ENCODE measurements at regions not wholly inside any gene's neighbourhood (a gene's known extent, or its start where the extent isn't known, plus 50 kb on each side); places are given as distances from the start of the nearest gene placed in this dataset.

GRCh38 chr7:13028036-13028824, 340.8 kb downstream of the ARL4A start:
- Mint-ChIP-seq H3K27ac (no peak overlapping the region), H3K9me3 (no peaks in the 10 kb centered on the region), H3K4me1 (no peaks in the 10 kb centered on the region), H3K36me3 (ENCODE audit: low read depth) (no peaks in the 10 kb centered on the region), H3K27me3 (no peaks in the 10 kb centered on the region), H3K4me3 (no peak overlapping the region)
- intact Hi-C loops (cut with micrococcal nuclease) = no loop called here
- no peak for DNase-seq

- no peak overlapping the region for H3K27ac Mint-ChIP-seq
- no peaks in the 10 kb centered on the region for H3K27me3 Mint-ChIP-seq
- no peaks in the 10 kb centered on the region for H3K9me3 Mint-ChIP-seq
- no peak overlapping the region for H3K4me3 Mint-ChIP-seq
- no peak for DNase-seq
- no peaks in the 10 kb centered on the region for H3K36me3 Mint-ChIP-seq (ENCODE audit: low read depth)
- intact Hi-C loops (cut with micrococcal nuclease) = no loop called here
- no peaks in the 10 kb centered on the region for H3K4me1 Mint-ChIP-seq
These were observed 341.3 kb downstream of the ARL4A start for GRCh38 chr7:13028825-13029099.

- Mint-ChIP-seq H3K27ac (no peak overlapping the region), H3K4me3 (no peak overlapping the region), H3K27me3 (peaks cover 1% of the 10 kb centered on the region), H3K36me3 (ENCODE audit: low read depth) (no peaks in the 10 kb centered on the region), H3K9me3 (no peaks in the 10 kb centered on the region), H3K4me1 (no peaks in the 10 kb centered on the region)
- no peak for DNase-seq
- intact Hi-C loops (cut with micrococcal nuclease) = no loop called here
These were observed 344.0 kb downstream of the ARL4A start for GRCh38 chr7:13031468-13031867.

GRCh38 chr7:13032084-13032483, 344.7 kb downstream of the ARL4A start:
- no peaks in the 10 kb centered on the region for H3K36me3 Mint-ChIP-seq (ENCODE audit: low read depth)
- intact Hi-C loops (cut with micrococcal nuclease) = no loop called here
- no peak overlapping the region for H3K27ac Mint-ChIP-seq
- DNase-seq = no peak
- no peaks in the 10 kb centered on the region for H3K4me1 Mint-ChIP-seq
- no peak overlapping the region for H3K4me3 Mint-ChIP-seq
- no peaks in the 10 kb centered on the region for H3K9me3 Mint-ChIP-seq
- peaks cover 2% of the 10 kb centered on the region for H3K27me3 Mint-ChIP-seq

- no peaks in the 10 kb centered on the region for H3K9me3 Mint-ChIP-seq
- H3K36me3 Mint-ChIP-seq (ENCODE audit: low read depth) = no peaks in the 10 kb centered on the region
- no peak for DNase-seq
- H3K4me1 Mint-ChIP-seq = no peaks in the 10 kb centered on the region
- H3K27ac Mint-ChIP-seq = no peak overlapping the region
- intact Hi-C loops (cut with micrococcal nuclease) = no loop called here
- H3K4me3 Mint-ChIP-seq = no peak overlapping the region
- peaks cover 2% of the 10 kb centered on the region for H3K27me3 Mint-ChIP-seq
These were observed 345.1 kb downstream of the ARL4A start for GRCh38 chr7:13032576-13032975.

- no peak overlapping the region for H3K27ac Mint-ChIP-seq
- H3K36me3 Mint-ChIP-seq (ENCODE audit: low read depth) = no peaks in the 10 kb centered on the region
- DNase-seq = no peak
- H3K9me3 Mint-ChIP-seq = no peaks in the 10 kb centered on the region
- H3K4me3 Mint-ChIP-seq = no peak overlapping the region
- intact Hi-C loops (cut with micrococcal nuclease) = no loop called here
- peaks cover 2% of the 10 kb centered on the region for H3K27me3 Mint-ChIP-seq
- H3K4me1 Mint-ChIP-seq = no peaks in the 10 kb centered on the region
These were observed 347.3 kb downstream of the ARL4A start for GRCh38 chr7:13034693-13035092.

- Mint-ChIP-seq H3K4me1 (no peaks in the 10 kb centered on the region), H3K27ac (no peak overlapping the region), H3K9me3 (no peaks in the 10 kb centered on the region), H3K27me3 (peaks cover 4% of the 10 kb centered on the region), H3K4me3 (no peak overlapping the region), H3K36me3 (ENCODE audit: low read depth) (no peaks in the 10 kb centered on the region)
- no peak for DNase-seq
- intact Hi-C loops (cut with micrococcal nuclease) = no loop called here
These were observed 347.8 kb downstream of the ARL4A start for GRCh38 chr7:13035233-13035632.

- Mint-ChIP-seq H3K4me1 (no peaks in the 10 kb centered on the region), H3K9me3 (no peaks in the 10 kb centered on the region), H3K27ac (no peak overlapping the region), H3K27me3 (peaks cover 4% of the 10 kb centered on the region), H3K4me3 (no peak overlapping the region), H3K36me3 (ENCODE audit: low read depth) (no peaks in the 10 kb centered on the region)
- DNase-seq = no peak
- intact Hi-C loops (cut with micrococcal nuclease) = no loop called here
These were observed 348.9 kb downstream of the ARL4A start for GRCh38 chr7:13036256-13036780.

- no peak for DNase-seq
- Mint-ChIP-seq H3K27ac (no peak overlapping the region), H3K4me3 (no peak overlapping the region), H3K4me1 (no peaks in the 10 kb centered on the region), H3K36me3 (ENCODE audit: low read depth) (no peaks in the 10 kb centered on the region), H3K27me3 (peaks cover 4% of the 10 kb centered on the region), H3K9me3 (no peaks in the 10 kb centered on the region)
- intact Hi-C loops (cut with micrococcal nuclease) = no loop called here
These were observed 349.8 kb downstream of the ARL4A start for GRCh38 chr7:13037216-13037615.

- Mint-ChIP-seq H3K4me3 (no peak overlapping the region), H3K36me3 (ENCODE audit: low read depth) (no peaks in the 10 kb centered on the region), H3K27me3 (peaks cover 9% of the 10 kb centered on the region), H3K4me1 (no peaks in the 10 kb centered on the region), H3K9me3 (no peaks in the 10 kb centered on the region), H3K27ac (no peak overlapping the region)
- intact Hi-C loops (cut with micrococcal nuclease) = no loop called here
- DNase-seq = no peak
These were observed 354.0 kb downstream of the ARL4A start for GRCh38 chr7:13041368-13041988.

GRCh38 chr7:13042605-13043236, 355.3 kb downstream of the ARL4A start:
- DNase-seq = no peak
- Mint-ChIP-seq H3K27me3 (peaks cover 8% of the 10 kb centered on the region), H3K36me3 (ENCODE audit: low read depth) (no peaks in the 10 kb centered on the region), H3K4me3 (no peak overlapping the region), H3K9me3 (no peaks in the 10 kb centered on the region), H3K27ac (no peak overlapping the region), H3K4me1 (no peaks in the 10 kb centered on the region)
- intact Hi-C loops (cut with micrococcal nuclease) = no loop called here

GRCh38 chr7:13044309-13044708, 356.9 kb downstream of the ARL4A start:
- Mint-ChIP-seq H3K27ac (no peak overlapping the region), H3K36me3 (ENCODE audit: low read depth) (no peaks in the 10 kb centered on the region), H3K4me1 (no peaks in the 10 kb centered on the region), H3K4me3 (no peak overlapping the region), H3K9me3 (no peaks in the 10 kb centered on the region), H3K27me3 (peaks cover 8% of the 10 kb centered on the region)
- intact Hi-C loops (cut with micrococcal nuclease) = no loop called here
- no peak for DNase-seq

GRCh38 chr7:13047061-13047460, 359.6 kb downstream of the ARL4A start:
- intact Hi-C loops (cut with micrococcal nuclease) = no loop called here
- Mint-ChIP-seq H3K36me3 (ENCODE audit: low read depth) (no peaks in the 10 kb centered on the region), H3K4me3 (no peak overlapping the region), H3K27me3 (peaks cover 6% of the 10 kb centered on the region), H3K27ac (no peak overlapping the region), H3K4me1 (no peaks in the 10 kb centered on the region), H3K9me3 (no peaks in the 10 kb centered on the region)
- DNase-seq = no peak

- Mint-ChIP-seq H3K4me1 (no peaks in the 10 kb centered on the region), H3K9me3 (no peaks in the 10 kb centered on the region), H3K36me3 (ENCODE audit: low read depth) (no peaks in the 10 kb centered on the region), H3K27ac (no peak overlapping the region), H3K27me3 (peaks cover 4% of the 10 kb centered on the region), H3K4me3 (no peak overlapping the region)
- intact Hi-C loops (cut with micrococcal nuclease) = no loop called here
- no peak for DNase-seq
These were observed 362.5 kb downstream of the ARL4A start for GRCh38 chr7:13049946-13050345.

Data from activated CD4-positive, alpha-beta T cell treated with anti-CD3 and anti-CD28 coated beads, Interleukin-2, amount 10 ng/mL, durations not matched to agents 24 days and 14 days (primary cell).